ENCODE measurements at regions not wholly inside any gene's neighbourhood (a gene's known extent, or its start where the extent isn't known, plus 50 kb on each side); places are given as distances from the start of the nearest gene placed in this dataset.

DNA sequence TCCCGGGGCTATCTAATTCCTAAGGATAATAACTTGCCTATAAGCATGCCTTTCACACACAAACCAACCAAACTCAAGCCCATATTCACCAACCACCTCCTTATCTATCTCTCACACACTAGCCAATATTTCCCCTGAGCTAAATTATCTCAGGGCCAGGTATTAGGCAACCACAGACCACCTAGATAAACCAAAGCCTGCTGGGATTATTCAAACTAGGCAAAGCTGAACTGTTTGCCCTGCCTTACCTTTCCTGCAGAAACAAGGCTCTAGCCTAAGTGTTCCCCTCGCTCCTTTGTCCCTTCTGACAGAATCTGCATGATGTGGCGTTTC, 114.7 kb upstream of the EEA1 start:
- TF ChIP-seq, protein P1, sequence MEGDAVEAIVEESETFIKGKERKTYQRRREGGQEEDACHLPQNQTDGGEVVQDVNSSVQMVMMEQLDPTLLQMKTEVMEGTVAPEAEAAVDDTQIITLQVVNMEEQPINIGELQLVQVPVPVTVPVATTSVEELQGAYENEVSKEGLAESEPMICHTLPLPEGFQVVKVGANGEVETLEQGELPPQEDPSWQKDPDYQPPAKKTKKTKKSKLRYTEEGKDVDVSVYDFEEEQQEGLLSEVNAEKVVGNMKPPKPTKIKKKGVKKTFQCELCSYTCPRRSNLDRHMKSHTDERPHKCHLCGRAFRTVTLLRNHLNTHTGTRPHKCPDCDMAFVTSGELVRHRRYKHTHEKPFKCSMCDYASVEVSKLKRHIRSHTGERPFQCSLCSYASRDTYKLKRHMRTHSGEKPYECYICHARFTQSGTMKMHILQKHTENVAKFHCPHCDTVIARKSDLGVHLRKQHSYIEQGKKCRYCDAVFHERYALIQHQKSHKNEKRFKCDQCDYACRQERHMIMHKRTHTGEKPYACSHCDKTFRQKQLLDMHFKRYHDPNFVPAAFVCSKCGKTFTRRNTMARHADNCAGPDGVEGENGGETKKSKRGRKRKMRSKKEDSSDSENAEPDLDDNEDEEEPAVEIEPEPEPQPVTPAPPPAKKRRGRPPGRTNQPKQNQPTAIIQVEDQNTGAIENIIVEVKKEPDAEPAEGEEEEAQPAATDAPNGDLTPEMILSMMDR (IDR thresholded peaks at IDR 0.05), result no peak
- no peak for TF ChIP-seq POLR2A (IDR thresholded peaks at IDR 0.05)

Data from breast epithelium (tissue), 3 donors.